CD4-positive, alpha-beta T cell treated with Interleukin-4 for 1 hour (primary cell): ENCODE measurements at regions not wholly inside any gene's neighbourhood (a gene's known extent, or its start where the extent isn't known, plus 50 kb on each side); places are given as distances from the start of the nearest gene placed in this dataset.
"Not testable (repeated sequence)": the region's sequence is repeated elsewhere in the genome, so short reads cannot be mapped to it uniquely, and the experiment has no call there.

Source experiments
- DNase-seq, 2 donors: peaks; one replicate each; pipeline ENCODE4 v3.0.0-alpha.2; 2020 to 2022

DNA sequence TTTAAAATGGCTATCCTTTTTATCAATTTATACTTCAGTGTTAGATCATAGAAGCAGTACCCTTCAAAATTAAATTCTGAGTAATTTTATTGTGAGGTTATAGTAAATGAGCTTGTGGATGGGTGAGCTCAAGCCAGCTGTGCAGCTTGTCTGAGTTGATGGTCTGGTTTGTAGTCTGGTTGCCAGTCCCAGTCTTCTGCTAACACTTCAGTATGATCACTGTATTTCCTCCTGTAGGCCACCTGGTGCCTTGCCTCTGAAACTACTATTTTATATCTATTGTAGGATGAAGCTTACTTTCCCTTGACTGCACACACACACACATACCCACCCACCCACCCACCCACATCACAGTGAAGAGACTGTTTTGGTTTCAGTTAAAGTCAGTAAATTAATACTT is 496.4 kb downstream of the PCNX1 start:
- DNase-seq, result peak; percentile 46 to 78

DNA sequence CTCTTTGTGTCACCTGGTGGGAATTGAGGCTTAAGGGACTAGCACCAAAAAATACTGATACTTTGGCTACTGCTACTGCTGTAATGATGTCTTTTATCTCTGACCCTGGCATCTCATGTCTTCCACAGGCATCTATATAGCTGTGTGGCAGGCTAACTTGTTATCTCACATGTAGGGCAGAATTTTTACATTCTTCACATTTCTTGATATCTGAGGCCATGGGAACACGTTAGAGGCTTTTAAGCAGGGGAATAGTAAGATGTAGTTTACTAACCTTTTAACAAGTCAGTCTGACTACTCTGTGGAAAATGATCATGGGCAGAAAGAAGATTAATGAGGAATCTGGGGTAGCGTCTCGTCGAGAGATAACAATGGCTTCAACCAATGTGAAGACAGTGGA is 498.4 kb downstream of the PCNX1 start:
- DNase-seq, result no peak

DNA sequence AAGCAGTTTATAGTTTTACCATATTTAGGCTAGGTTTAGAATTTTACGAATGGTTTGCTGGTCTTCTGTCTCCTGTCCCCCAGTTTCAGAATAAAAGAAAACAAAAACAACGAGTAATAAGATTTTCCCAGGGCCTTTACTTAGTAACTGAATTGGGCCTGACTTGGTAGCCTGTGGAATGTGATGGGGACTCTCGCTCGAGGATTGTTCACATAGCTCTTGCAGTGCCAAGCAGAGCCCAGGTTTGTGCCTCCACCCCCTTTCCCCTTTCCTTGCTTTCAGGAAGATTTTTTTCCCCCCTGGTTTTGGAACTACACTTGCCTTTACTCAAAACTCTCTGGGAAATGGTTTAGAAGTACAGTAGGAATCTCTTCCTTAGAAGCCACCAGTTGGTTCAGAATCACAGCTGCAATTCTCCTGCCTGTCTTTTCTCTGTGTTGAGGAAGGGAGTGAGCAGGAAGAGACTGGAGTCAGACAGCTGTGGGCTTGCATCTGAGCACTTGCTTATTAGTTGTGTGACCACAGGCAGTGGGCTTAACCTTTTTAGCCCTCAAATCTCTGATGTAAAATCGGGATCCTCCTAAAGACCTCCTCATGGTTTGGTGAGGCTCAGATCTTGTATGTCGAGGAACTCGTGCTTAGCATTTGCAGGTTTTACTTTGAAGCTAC is 501.2 kb downstream of the PCNX1 start:
- no peak for DNase-seq

DNA sequence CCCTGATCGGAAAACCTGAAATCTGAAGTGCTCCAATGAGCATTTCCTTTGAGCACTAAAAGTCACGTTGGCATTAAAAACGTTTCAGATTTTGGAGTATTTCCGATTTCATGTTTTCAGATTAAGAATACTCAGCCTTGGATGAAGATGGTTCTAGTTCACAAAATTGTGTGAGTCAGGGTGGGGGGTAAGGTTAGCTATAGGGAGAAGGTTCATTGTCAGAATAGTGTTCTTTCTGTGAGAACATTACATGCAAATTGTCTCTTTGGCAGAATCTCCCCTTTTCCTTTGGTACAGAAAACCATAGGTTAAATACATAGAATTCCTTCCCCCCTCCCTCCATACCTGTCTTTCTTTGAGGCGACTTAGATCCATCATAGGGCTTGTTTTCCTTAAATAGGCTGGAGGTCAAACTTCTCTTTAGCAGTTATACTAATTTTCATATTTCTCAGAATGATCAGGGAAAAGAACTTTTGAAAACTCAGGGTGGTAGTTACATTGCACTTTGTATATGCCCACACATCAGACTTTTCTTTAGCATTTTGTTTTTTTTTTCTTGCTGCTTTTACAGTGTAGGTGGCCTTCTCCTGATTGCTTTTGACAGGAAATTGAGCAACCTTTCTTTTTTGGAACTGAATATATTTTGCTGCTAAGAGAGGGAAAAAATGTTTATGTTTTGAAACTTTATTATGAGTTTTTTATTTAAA is 503.5 kb downstream of the PCNX1 start:
- DNase-seq, result no peak

DNA sequence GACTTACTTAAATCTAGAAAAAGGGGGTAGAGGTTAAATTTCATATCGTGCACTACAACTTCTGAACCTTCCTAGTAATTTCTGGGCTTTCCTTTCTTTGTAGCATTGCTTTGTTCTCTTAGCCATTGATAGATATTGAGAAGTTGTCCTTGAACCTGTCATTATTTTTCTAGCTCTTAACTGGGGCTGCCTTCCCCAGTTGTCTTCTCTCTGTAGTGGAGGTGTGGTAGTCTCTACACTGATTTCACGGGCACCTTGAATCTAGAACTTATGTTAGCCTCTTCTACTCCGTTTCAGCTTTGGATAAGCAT is 504.0 kb downstream of the PCNX1 start:
- no peak for DNase-seq

DNA sequence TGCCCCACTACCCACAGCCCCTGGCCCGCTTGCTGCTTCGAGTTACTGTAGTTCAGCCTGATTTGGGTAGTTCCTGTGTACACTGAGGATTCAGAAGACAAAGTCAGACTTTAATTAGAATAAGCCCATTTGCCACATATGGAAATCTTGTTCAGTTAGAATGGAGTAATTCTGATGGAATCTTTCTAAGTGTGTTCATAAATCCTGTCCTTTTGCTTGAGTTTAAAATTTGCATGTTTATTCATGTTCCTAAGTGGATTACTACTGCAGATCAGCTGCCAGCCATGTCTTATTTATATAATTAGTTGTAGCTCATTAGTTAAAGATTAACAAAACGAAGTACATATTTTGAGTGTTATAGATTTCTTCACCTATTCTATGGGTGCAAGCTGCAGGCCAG is 504.5 kb downstream of the PCNX1 start:
- DNase-seq, result no peak

DNA sequence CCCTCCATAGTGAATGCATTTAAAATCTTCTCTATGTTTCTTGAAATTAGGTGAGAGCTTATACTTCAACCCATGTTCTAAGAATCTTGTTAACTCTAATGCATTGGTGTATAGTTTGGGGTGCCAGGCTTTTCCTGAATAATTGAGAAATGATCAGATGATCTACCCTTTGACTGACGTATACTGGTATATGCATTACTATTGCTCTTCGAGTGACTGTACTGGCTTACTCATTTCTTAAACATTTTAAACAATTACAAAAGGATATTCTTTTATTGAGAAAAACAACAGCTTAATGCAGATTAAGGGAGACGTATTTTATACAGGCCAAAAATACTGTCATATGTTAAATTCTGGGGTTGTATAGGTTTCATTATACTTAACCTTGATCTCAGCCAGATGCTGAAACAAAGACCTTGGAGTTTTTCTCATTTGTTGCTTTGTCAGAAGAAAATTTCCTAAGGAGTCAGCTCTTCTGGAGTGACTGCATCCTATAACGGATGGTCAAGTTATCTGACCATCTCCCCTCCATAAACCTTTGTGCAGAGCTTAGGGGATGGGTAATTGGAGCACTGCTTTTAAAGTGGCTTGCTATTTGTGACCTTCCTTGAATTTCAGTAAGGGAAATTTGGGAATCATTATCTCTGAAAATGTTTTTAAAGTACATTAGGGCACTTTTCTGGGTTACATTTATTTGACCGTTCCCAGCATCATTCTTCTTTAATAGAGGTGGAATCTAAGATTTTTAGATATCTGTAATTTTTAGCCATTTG is 507.6 kb downstream of the PCNX1 start:
- no peak for DNase-seq

DNA sequence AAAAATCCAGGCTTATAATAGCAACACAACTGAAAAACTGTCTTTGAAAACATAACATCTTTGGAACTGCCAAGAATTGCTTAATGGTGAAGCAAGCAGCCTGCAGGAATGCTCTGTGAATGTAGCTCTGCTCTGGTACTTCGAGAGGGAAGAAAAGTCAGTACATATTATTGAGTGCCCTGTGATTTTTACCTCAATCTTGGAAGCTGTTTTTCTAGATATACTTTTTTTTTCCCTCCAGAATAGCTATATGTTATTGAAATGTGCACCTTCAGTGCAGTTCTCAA is 508.1 kb downstream of the PCNX1 start:
- no peak for DNase-seq

DNA sequence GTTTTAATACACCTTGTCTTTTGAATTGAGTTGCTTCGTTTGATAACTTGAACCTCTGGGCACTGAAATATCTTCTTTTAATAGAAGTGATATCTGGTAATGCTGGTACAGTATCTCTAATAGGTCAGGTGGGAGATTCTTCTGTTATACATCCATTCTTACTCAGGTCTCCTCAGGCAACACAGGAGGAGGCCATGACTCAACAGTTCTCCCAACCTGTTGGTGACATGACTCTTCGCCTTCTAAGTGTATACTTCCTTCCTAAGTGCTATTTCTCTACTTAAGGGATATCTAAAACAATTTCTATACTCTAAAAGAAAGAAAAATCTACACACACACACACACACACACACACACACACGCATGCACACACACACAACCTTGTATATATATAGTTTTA is 509.1 kb downstream of the PCNX1 start:
- no peak for DNase-seq

DNA sequence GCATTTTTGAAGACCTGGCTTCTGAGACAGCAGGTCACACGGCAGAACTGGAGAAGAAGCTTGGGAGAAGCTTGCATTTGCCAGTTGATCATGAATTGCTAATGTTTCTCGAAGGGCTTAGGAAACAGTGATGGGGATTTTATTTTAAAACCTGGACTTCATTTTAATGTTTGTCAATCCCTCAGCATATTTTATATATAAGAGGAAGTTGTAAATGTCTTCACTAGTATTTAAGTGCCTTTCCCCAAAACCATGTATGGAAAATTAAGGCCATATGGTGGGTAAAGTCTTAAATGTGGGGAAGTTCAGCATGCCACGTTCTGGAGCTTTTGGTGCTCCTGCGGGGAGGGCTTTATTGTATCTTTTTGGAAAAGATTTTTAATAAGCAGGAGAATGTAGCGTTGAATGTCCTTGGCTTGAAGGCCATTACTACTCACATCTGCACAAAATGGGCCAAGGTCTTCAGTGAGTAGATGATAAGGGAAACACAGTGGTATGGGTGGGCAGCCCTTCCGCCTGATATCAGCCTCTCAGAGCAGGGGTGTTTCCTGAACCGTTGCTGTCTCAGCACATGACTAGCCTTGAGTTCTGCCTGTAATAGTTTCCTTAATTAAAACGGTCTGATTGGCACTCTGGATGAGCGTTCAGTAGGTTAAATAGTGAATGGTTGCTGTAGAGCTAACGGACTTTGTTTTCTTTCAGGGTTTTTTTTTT is 511.4 kb downstream of the PCNX1 start:
- no peak for DNase-seq

DNA sequence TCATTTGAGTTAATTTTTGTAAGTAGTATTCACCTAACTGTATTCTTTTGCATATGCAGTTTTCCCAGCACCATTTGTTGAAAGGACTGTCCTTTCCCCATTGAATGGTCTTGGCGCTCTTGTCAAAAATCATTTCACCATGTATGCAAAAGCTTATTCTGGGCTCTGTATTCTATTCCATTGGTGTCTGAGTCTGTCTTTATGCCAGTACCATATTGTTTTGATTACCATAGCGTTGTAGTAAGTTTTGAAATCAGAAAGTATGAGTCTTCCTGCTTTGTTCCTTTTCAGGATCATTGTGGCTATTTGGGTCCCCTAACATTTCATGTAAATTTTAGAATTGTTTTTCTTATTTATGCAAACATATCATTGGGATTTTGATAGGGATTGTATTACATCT is 508.7 kb upstream of the RGS6 start:
- DNase-seq, result no peak

DNA sequence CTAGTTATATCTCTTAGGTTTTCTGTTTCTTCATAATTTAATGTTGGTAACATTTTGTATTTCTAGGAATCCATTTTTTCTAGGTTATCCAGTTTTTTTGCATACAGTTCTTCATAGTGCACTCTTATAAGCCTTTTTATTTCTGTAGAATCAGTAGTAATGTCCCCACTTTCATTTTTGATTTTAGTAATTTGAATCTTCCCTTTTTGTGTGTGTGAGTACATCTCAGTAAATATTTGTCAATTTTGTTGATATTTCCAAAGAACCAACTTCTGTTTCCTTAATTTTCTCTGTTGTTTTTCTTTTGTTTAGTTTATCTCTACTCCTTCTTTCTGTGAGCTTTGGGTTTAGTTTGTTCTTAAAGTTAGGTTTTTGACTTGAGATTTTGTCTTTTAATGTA is 507.3 kb upstream of the RGS6 start:
- no peak for DNase-seq

DNA sequence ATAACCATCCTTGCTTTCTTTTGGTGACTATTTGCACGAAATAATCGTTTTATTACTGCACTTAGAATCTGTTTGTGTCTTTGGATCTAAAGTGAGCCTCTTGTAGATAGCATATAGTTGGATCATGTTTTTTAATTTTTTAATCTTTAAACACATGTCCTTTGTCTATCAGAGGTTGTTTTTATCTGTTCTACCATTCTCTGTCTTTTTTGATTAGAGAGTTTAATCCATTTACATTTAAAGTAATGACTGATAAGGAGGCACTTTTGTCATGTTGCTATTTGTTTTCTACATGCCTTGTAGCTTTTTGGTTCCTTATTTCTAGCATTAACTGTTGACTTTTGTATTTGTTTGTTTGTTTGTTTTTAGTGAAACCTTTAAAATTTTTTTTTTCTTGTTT is 506.2 kb upstream of the RGS6 start:
- no peak for DNase-seq

DNA sequence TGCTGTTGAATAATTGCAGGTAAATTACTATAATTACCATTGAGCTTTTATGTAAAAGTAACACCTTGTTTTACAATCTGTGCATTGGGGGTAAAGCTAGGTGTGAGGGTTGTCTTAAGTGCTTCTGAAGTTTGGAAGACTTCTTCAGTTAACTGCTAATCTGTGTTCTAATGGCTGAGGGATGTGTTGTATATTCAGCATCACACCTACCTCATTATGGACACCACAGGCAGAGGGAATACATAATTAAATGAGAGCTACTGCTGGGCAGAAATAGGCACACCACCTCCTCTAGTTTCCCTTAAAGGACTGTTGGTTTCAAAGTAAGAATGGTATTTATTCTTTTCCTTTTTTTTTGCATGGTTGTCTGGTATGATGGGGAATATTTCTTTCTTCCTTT is 502.3 kb upstream of the RGS6 start:
- DNase-seq, result no peak

DNA sequence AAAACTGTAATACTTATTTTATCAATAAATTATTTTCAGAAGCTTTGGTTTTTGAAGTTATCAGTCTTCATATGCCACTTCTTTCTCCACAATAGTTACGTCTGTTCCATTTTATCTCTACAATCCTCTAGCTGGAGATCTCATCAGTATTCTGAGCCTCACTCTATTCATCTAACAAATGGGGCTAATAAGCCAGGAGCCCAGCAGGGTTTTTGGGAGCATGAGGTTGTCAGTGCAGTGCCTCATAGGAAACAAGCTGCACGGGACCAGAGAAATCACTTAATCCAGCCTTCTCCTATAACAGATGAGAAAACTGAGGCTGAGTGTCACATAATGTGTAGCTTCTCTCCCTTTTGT is 501.9 kb upstream of the RGS6 start:
- no peak for DNase-seq

DNA sequence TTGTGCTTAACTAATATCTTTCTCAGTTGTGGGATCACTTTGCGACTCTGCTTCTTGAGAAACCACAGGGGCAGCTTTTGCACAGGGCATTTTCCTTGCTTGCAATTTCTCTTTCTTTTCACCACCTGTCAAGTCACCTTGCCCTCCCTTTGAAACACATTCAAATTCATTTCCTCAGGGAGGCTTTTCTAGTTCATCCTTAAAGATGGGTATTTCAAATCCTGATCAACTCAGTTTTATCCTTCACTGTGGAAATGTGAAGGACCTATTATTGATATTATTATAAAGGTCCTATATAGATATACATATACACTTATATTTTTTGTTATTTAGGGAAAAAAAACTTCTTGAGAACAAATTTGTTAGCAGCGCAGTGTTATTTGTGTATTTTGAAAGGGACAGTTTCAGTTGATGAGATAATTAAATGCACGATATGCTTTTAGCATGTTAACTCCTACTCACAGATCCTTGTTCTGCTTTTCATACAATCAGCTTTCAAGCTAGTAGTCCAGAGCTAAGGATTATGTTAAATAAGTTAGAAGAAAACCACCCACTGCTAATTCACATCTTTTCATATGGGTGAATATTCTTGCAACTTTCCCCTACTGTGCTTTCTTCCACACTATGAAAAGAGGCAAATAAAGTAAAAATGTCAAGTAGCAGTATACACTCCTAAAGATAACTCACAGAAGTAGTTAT is 501.4 kb upstream of the RGS6 start:
- DNase-seq, result no peak

DNA sequence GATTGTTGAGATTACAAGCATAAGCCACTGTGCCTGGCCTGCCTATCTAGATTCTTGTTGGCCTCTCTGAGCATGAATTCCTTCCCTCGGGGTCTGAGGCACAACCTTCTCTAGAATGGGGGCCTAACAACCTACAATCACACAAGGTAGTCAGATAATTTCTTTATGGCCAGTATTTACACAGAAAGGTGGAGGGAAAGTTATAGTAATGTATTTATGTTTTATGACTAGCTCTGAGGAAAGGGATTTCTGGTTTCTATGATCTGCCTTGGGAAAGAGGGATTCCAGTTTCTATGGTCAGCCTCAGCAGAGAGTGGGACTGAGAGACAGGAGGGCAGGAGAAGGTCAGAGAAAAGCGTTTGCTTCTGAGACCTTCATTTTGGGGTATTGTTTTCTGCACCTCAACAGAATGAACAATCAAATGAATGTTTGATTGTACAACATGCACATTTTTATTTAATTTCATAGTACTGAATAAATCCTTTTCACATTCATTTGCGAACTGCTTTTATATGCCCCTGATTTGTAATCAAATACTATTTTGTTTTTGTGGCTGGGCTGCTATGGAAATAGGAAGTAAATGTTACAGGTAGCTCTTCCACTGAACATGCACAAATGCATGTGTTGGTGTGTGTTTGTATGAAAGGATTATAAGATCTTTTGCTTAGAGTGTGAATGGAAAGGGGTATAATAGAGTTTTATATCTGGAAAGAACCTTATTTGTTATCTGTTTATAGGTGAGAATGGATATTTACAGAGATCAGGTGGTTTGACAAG is 499.7 kb upstream of the RGS6 start:
- DNase-seq, result peak in 1 of 2 donors; percentile 6

DNA sequence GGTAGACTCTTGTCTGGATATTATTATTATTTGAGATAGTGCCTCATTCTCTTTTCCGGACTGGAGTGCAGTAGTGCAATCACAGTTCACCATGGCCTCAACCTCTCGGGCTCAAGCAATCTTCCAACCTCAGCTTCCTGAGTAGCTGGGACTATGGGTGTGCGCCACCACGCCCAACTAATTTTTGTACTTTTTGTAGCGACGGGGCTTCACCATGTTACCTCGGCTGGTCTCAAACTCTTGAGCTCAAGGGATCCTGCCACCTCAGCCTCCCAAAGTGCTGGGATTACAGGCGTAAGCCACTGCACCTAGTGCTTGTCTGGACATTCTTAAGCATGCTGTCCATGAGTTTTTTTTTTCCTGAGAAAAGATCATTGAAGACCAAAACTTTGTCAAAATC is 498.9 kb upstream of the RGS6 start:
- no peak for DNase-seq

DNA sequence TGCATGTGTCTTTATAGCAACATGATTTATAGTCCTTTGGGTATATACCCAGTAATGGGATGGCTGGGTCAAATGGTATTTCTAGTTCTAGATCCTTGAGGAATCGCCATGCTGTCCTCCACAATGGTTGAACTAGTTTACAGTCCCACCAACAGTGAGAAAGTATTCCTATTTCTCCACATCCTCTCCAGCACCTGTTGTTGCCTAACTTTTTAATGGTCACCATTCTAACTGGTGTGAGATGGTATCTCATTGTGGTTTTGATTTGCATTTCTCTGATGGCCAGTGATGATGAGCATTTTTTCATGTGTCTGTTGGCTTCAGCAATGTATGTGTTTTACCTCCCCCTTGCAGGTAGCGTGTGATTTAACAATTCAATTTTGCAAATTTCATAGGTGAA is 496.6 kb upstream of the RGS6 start:
- DNase-seq, result not testable (repeated sequence)

DNA sequence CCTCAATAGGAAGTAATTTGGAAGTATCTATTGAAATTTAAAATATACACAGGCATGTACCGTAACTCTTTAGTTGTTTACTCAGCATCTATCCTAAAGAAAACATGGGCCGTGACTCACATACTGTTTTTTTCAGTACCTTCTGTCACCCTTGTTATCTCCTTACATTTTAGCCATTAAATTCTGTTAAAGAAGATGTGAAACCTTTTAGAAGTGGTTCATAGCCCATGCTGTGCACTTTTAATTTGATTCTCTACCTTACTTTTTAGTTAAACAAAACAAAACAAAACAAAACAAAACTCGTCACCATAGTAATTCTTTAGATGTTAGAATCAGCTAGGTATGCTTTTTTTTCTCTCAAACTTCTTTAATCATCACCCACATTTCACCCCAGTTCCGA is 494.4 kb upstream of the RGS6 start:
- peak in 1 of 2 donors; percentile 12 for DNase-seq

DNA sequence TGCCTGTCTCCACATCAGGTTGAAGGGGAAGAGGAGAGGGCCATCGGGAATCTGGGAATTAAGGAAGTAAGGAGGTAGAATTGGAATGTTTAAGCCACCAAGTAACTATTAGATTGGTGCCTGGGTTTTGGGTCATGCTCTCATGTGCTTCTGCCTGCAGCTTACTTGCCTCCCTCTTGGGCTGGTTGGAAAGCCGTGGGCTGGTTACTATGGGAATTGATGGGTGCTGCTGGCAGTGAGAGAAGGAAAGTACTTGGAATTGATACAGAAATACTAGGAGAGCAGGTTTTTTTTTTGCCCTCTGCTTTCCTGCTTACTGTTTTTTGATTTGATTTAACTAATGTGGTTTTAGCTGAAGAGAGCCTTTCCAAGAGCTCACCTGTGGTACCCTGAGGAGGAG is 493.5 kb upstream of the RGS6 start:
- no peak for DNase-seq

DNA sequence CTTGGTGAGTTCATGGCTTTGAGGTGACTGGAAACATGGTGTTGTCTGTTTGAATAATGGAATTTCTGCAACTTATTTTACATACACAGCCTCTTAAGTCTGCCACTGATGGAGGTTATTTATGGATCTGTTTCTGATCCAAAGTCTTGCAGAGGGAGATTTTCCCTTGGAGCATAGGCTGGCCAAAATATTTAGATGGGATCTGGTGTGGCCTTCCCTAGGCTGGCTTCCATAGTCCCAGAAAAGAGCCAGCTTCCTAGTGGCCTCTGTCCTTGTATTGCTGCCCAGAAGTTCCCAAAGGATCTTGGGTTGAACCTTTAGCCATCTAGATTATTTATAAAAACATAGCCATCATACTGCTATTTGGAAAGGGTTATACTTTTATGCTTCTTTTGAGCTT is 491.1 kb upstream of the RGS6 start:
- no peak for DNase-seq
